Cardiac muscle cell (in vitro differentiated cells and primary cell): ENCODE measurements at regions not wholly inside any gene's neighbourhood (a gene's known extent, or its start where the extent isn't known, plus 50 kb on each side); places are given as distances from the start of the nearest gene placed in this dataset.

Experiments
- DNase-seq, 2 donors: peaks; one replicate each; pipeline versions ENCODE4 v3.0.0 to v3.0.0-alpha.2; 2010 to 2017; ENCODE audit warnings: low read depth in 1 of 2, low spot score in 1 of 2
- H3K27ac ChIP-seq: fragments of 200-600 bp; sonication (generic); 2 replicates; pipeline ENCODE4 v1.5.1; 2016
- H3K27me3 ChIP-seq: fragments of 200-600 bp; sonication (generic); 2 replicates; pipeline ENCODE4 v1.6.0; 2016; ENCODE audit warnings: control low read depth
- H3K36me3 ChIP-seq: fragments of 200-600 bp; sonication (generic); 2 replicates; pipeline ENCODE4 v1.5.1; 2016; ENCODE audit warnings: control low read depth
- H3K4me1 ChIP-seq: fragments of 200-600 bp; sonication (generic); 2 replicates; pipeline ENCODE4 v1.8.1; 2017; ENCODE audit warnings: low read depth, mild to moderate bottlenecking, mixed run types
- H3K4me3 ChIP-seq: fragments of 200-600 bp; sonication (generic); 2 replicates; pipeline ENCODE4 v1.5.1; 2016; ENCODE audit warnings: mild to moderate bottlenecking
- H3K9me3 ChIP-seq: fragments of 200-600 bp; sonication (generic); 2 replicates; pipeline ENCODE4 v1.5.1; 2017; ENCODE audit warnings: low read depth, mild to moderate bottlenecking, control low read depth
- CTCF ChIP-seq: IDR thresholded peaks from 2 replicates; pipeline ENCODE4 v1.5.1; 2012; ENCODE audit warnings: low read depth, mild to moderate bottlenecking, low read length

DNA sequence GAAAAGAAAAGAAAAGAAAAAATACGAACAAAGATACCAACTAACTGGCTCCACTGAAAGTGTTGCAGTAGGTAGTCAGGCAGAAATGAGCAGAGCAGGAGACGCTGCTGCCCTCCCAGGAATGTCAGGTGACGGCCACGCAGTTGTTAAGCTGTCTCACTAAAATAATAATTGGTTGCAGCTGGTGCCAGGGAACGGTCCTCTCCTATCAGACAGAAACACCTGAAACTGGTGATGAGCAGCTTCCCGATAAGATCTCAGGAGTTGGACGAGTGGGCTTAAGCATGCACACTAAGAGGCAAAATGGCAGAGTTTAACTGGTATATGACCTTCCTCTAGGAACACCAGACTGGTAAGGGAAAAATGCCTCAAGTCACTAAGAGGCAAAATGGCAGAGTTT lies 611.1 kb downstream of the ZEB2 start:
- H3K9me3 ChIP-seq = no peaks in the 10 kb centered on the region
- no peaks in the 10 kb centered on the region for H3K36me3 ChIP-seq
- H3K27ac ChIP-seq = no peak overlapping the region
- H3K27me3 ChIP-seq = no peaks in the 10 kb centered on the region
- no peak overlapping the region for H3K4me3 ChIP-seq
- H3K4me1 ChIP-seq = no peaks in the 10 kb centered on the region
- no peak for DNase-seq
- TF ChIP-seq CTCF = no peak

GRCh38 chr2:143907801-143908200 lies 612.1 kb downstream of the ZEB2 start:
- TF ChIP-seq CTCF = no peak
- H3K4me3 ChIP-seq = no peak overlapping the region
- no peaks in the 10 kb centered on the region for H3K4me1 ChIP-seq
- H3K36me3 ChIP-seq = no peaks in the 10 kb centered on the region
- no peaks in the 10 kb centered on the region for H3K27me3 ChIP-seq
- no peak overlapping the region for H3K27ac ChIP-seq
- no peaks in the 10 kb centered on the region for H3K9me3 ChIP-seq
- peak in 1 of 2 donors; percentile 13 for DNase-seq

DNA sequence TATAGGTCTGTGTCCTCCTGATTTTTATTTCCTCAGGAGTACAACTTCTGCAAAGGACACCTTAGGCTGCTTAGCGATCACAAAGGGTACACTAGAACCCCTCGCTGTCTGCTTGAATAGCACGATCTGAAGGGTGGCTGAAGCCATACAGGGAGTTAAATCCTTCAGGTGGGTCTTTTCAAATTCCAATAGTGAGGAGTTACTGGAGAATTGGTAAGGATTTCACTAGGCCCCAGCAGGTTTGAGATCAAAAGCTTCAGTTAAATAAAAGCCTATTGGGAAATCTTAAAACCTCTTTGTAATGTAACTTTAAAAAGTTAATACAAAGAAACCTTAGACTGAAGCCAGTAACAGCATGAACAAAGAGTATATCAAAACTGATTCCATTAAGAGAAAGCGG lies 613.1 kb downstream of the ZEB2 start:
- no peaks in the 10 kb centered on the region for H3K27me3 ChIP-seq
- no peak overlapping the region for H3K4me3 ChIP-seq
- H3K27ac ChIP-seq = no peak overlapping the region
- H3K36me3 ChIP-seq = no peaks in the 10 kb centered on the region
- H3K4me1 ChIP-seq = no peaks in the 10 kb centered on the region
- no peak for DNase-seq
- H3K9me3 ChIP-seq = no peaks in the 10 kb centered on the region
- no peak for TF ChIP-seq CTCF

DNA sequence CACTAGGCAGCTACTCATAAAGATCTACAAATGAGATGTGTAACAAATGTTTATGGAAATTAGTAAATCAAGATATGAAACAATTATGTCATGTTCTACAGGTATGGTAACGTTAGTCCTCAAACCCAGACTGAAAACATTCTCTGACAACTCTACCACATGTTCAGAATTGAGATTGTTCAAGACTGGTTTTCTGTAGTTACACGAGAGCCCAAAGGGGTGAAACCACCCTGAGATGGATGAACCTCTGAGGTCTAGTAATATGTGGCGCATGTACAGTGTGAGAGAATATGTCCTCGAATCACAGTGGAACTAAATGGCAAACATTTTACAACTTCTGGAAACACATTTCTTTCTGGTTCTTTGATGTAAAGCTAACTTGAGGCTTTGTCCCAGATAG lies 614.3 kb downstream of the ZEB2 start:
- no peaks in the 10 kb centered on the region for H3K4me1 ChIP-seq
- H3K4me3 ChIP-seq = no peak overlapping the region
- TF ChIP-seq CTCF = no peak
- H3K9me3 ChIP-seq = no peaks in the 10 kb centered on the region
- no peak overlapping the region for H3K27ac ChIP-seq
- H3K27me3 ChIP-seq = no peaks in the 10 kb centered on the region
- H3K36me3 ChIP-seq = no peaks in the 10 kb centered on the region
- DNase-seq = no peak

DNA sequence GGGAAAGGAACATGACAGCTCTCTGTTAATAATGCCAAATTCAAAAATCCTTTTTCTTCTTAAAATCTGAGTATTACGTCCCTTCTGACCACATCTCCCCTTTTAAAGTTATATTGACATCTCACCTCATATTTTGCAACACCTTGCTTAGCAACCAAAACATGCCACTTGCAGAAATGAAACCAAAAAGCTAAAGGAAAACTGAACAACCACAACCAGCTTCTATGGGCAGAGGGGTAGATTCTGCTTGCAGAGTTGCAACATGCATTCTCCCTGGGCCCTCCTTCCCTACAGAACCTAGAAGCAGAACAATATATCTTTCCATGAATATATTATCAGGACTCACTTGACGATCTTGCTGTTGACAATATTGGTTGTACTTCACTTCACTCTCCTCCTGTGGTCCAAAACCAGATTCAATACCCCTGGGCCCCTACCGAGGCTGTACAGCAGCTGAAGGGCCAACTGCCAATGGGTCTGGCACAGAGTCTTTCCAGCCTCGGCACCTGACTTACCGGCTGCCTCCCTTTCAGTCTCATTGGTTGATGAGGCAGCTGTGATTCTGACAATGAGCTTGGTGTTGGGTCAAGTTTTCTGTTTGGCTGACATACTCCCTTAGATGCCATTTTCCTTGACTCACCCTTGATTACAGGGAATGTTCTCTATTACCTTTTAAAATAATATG lies 616.6 kb downstream of the ZEB2 start:
- no peak for DNase-seq
- Histone ChIP-seq H3K9me3 (no peaks in the 10 kb centered on the region), H3K36me3 (no peaks in the 10 kb centered on the region), H3K27me3 (no peaks in the 10 kb centered on the region), H3K27ac (no peak overlapping the region), H3K4me1 (no peaks in the 10 kb centered on the region), H3K4me3 (no peak overlapping the region)
- no peak for TF ChIP-seq CTCF
